ENCODE measurements at regions not wholly inside any gene's neighbourhood (a gene's known extent, or its start where the extent isn't known, plus 50 kb on each side); places are given as distances from the start of the nearest gene placed in this dataset.

GRCh38 chr4:176883108-176883550, 90.4 kb upstream of the VEGFC start:
- Mint-ChIP-seq H3K9me3 (no peaks in the 10 kb centered on the region), H3K4me1 (ENCODE audit: low read depth) (no peaks in the 10 kb centered on the region), H3K27me3 (ENCODE audit: low read depth) (peaks cover 6% of the 10 kb centered on the region), H3K36me3 (ENCODE audit: low read depth) (no peaks in the 10 kb centered on the region), H3K4me3 (no peak overlapping the region), H3K27ac (no peak overlapping the region)
- no peak for DNase-seq (ENCODE audit: low spot score)

DNA sequence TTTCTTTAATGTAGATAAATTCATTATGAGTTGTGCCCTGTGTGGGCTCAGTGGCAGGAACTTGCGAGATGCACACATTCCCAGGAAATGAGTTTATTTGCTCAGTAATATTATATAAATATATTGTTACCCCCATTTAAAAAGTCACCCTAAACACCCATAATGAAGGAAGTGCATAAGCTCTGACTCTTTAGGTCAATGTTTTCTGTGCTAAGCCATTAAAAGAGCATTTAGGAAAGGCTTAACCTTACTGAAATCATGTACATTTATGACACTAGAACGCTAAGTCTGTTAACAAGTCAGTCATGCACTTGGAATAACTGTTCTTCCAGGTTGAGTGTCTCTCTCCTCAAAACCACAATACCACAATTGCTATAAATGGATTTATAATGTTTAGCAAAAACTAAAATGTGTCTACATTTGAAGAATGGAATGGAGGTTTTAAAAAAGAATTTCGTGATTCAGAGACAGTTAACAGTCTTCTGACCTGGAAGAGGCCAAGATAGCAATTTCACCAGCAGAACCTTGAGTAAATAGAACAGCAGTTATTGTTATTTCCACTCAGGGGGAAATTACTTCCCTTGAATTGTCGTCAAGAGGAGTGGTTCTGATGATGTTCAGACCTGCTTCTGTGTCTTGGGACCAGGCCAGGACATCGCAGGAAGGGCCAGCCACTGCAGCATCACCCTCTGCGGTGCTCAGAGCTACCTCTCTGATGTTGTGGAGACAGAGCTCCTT, 91.1 kb upstream of the VEGFC start:
- no peaks in the 10 kb centered on the region for H3K4me1 Mint-ChIP-seq (ENCODE audit: low read depth)
- H3K4me3 Mint-ChIP-seq: no peak overlapping the region
- H3K9me3 Mint-ChIP-seq: no peaks in the 10 kb centered on the region
- DNase-seq (ENCODE audit: low spot score): no peak
- no peaks in the 10 kb centered on the region for H3K36me3 Mint-ChIP-seq (ENCODE audit: low read depth)
- no peak overlapping the region for H3K27ac Mint-ChIP-seq
- H3K27me3 Mint-ChIP-seq (ENCODE audit: low read depth): peaks cover 6% of the 10 kb centered on the region

- H3K4me3 Mint-ChIP-seq: no peak overlapping the region
Observed at GRCh38 chr4:176885224-176885623, 92.5 kb upstream of the VEGFC start.

GRCh38 chr4:176886135-176886534, 93.4 kb upstream of the VEGFC start:
- no peak for DNase-seq (ENCODE audit: low spot score)
- no peaks in the 10 kb centered on the region for H3K36me3 Mint-ChIP-seq (ENCODE audit: low read depth)
- peaks cover 6% of the 10 kb centered on the region for H3K27me3 Mint-ChIP-seq (ENCODE audit: low read depth)
- no peak overlapping the region for H3K4me3 Mint-ChIP-seq
- H3K9me3 Mint-ChIP-seq: no peaks in the 10 kb centered on the region
- H3K27ac Mint-ChIP-seq: no peak overlapping the region
- H3K4me1 Mint-ChIP-seq (ENCODE audit: low read depth): no peaks in the 10 kb centered on the region

More at GRCh38 chr4:176885224-176885623, 92.5 kb upstream of the VEGFC start:
- no peaks in the 10 kb centered on the region for H3K36me3 Mint-ChIP-seq (ENCODE audit: low read depth)
- H3K27me3 Mint-ChIP-seq (ENCODE audit: low read depth): peaks cover 6% of the 10 kb centered on the region
- H3K4me1 Mint-ChIP-seq (ENCODE audit: low read depth): no peaks in the 10 kb centered on the region
- no peak for DNase-seq (ENCODE audit: low spot score)
- no peaks in the 10 kb centered on the region for H3K9me3 Mint-ChIP-seq
- no peak overlapping the region for H3K27ac Mint-ChIP-seq

DNA sequence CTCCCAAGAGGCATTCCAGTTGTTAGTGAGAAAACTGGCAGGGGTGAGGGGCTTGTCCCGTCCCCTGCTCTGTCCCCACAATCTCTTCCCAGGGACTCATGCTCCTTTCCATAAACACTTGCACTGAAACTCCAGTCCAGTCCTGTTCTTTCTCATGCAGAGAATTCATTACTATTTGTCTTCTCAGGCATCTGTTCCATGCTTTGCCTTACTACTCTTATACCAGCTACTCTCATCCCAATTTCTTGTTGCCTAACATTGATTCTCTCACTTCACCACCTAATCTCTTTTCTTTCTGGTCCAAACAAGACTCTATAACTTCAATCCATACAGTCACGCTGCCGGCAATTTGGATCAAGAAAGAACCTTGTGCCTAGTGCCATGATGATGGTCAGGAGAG, 97.1 kb upstream of the VEGFC start:
- Mint-ChIP-seq H3K36me3 (ENCODE audit: low read depth) (no peaks in the 10 kb centered on the region), H3K27me3 (ENCODE audit: low read depth) (peaks cover 10% of the 10 kb centered on the region), H3K4me3 (no peak overlapping the region), H3K27ac (no peak overlapping the region), H3K4me1 (ENCODE audit: low read depth) (no peaks in the 10 kb centered on the region), H3K9me3 (no peaks in the 10 kb centered on the region)
- DNase-seq (ENCODE audit: low spot score): no peak

DNA sequence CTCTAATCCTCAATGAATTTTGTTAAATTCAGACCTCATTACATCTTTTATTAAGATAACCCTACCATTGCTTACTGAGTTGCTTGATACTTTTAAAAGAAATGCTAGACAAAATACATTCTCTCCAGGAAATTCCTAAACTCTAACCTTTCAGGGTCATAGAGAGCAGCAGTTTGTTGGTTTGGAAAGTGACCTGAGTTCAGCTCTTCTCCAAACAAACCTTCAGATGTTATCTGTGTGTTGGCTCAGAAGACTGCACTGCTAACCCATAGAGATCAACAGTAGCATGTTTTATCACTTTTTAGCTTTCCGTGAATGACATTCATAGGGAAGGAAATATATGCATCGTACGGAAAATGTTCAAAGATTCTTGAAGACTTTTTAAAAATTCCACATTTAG, 101.8 kb upstream of the VEGFC start:
- no peaks in the 10 kb centered on the region for H3K4me1 Mint-ChIP-seq (ENCODE audit: low read depth)
- no peak overlapping the region for H3K27ac Mint-ChIP-seq
- peaks cover 18% of the 10 kb centered on the region for H3K27me3 Mint-ChIP-seq (ENCODE audit: low read depth)
- no peak for DNase-seq (ENCODE audit: low spot score)
- H3K36me3 Mint-ChIP-seq (ENCODE audit: low read depth): no peaks in the 10 kb centered on the region
- H3K4me3 Mint-ChIP-seq: no peak overlapping the region
- no peaks in the 10 kb centered on the region for H3K9me3 Mint-ChIP-seq

DNA sequence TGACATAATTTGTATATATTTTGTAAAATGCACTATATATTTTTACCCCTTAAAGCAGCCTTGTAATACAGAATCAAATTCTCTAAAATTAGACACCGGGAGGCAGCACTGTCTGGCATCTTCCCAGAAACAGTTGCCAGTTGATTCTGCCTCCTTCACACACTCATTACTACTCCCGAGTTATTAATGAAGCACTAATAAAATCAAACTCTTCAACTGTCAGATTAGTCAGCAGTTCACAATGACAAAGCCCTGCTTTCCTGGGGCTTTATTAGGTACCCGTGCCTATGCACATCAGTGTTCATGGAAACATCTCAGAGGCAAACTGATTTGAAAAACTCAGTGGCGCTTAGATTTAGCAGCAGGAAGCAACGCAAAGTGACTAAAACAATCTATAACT, 103.5 kb upstream of the VEGFC start:
- Mint-ChIP-seq H3K4me1 (ENCODE audit: low read depth) (no peaks in the 10 kb centered on the region), H3K27me3 (ENCODE audit: low read depth) (peaks cover 18% of the 10 kb centered on the region), H3K27ac (no peak overlapping the region), H3K36me3 (ENCODE audit: low read depth) (no peaks in the 10 kb centered on the region), H3K4me3 (no peak overlapping the region), H3K9me3 (no peaks in the 10 kb centered on the region)
- no peak for DNase-seq (ENCODE audit: low spot score)

DNA sequence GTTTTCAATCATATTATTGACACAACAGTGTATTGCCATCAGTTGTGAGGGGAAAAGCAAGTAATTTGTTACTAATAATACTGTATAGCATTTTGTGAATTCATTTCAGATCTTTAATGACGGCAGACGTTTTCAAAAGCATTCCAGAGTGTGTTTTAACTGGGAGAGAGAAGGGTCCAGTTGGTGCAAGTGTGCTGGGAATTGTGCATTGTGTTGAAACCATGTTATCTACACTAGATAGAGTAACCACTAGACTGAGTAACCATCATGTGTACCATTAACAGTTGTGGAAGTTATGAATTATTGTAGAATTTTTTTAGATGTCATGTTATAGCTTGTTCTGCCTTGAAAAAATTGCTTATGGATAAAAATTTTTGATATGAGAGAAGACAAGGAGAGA, 104.5 kb upstream of the VEGFC start:
- H3K27ac Mint-ChIP-seq: no peak overlapping the region
- H3K9me3 Mint-ChIP-seq: no peaks in the 10 kb centered on the region
- no peak overlapping the region for H3K4me3 Mint-ChIP-seq
- peaks cover 18% of the 10 kb centered on the region for H3K27me3 Mint-ChIP-seq (ENCODE audit: low read depth)
- DNase-seq (ENCODE audit: low spot score): no peak
- no peaks in the 10 kb centered on the region for H3K36me3 Mint-ChIP-seq (ENCODE audit: low read depth)
- peaks cover under 1% of the 10 kb centered on the region for H3K4me1 Mint-ChIP-seq (ENCODE audit: low read depth)

DNA sequence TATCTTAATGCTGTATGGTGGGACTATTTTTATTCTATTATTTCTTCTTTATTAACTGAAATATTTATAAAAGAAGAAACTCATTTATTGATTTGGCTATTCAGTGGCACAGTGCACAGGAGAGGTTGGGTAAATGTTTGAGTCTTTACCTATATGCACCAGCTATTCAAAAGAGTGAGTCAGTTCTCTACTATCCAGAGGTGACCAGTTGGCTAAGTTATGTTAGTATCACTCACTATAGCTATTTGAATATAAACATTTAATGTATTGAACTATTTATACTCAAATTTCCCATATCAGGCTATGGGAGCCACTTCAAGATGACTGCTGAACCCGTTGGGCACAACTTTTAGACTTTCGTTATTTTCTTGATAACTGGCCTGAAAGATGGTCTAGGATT, 106.1 kb upstream of the VEGFC start:
- H3K4me3 Mint-ChIP-seq: no peak overlapping the region
- no peak overlapping the region for H3K27ac Mint-ChIP-seq
- H3K4me1 Mint-ChIP-seq (ENCODE audit: low read depth): peaks cover 13% of the 10 kb centered on the region
- H3K9me3 Mint-ChIP-seq: no peaks in the 10 kb centered on the region
- no peak for DNase-seq (ENCODE audit: low spot score)
- H3K27me3 Mint-ChIP-seq (ENCODE audit: low read depth): peaks cover 18% of the 10 kb centered on the region
- no peaks in the 10 kb centered on the region for H3K36me3 Mint-ChIP-seq (ENCODE audit: low read depth)

DNA sequence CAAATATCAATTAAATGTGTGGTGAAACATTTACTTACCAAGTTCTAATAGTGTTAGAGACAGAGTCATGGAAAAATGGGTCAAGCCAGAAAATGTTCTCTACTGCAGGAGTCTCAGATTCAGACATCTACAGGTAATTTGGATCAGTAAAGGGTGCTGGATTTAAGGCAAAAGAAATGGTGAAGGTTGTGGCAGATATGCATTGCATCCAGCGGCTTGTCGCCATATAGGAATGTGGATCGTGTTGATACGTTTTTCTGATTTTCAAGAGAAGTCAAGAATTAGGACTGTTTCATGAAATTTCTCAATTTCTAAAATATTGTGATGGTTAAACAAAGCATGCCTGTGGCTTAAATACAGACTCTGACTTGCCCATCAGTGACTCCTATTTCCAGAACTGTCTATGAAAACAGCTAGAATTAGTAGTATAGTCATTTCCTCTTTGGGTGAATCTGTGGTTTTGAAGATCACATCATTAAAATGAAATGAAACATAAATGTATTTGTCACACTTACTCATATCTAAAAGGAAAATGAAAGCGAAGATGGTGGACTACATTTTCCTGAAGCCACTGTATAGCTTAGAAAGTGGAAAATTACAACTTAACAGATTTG, 110.1 kb upstream of the VEGFC start:
- Mint-ChIP-seq H3K4me1 (ENCODE audit: low read depth) (peaks cover 13% of the 10 kb centered on the region), H3K27me3 (ENCODE audit: low read depth) (peaks cover 9% of the 10 kb centered on the region), H3K27ac (peak overlapping the region; percentile 65), H3K36me3 (ENCODE audit: low read depth) (no peaks in the 10 kb centered on the region), H3K9me3 (no peaks in the 10 kb centered on the region), H3K4me3 (peak overlapping the region; percentile 41)
- no peak for DNase-seq (ENCODE audit: low spot score)

- Mint-ChIP-seq H3K36me3 (ENCODE audit: low read depth) (no peaks in the 10 kb centered on the region), H3K4me3 (no peak overlapping the region), H3K27ac (no peak overlapping the region), H3K27me3 (ENCODE audit: low read depth) (peaks cover 3% of the 10 kb centered on the region), H3K9me3 (no peaks in the 10 kb centered on the region), H3K4me1 (ENCODE audit: low read depth) (peaks cover 13% of the 10 kb centered on the region)
- DNase-seq (ENCODE audit: low spot score): no peak
Observed at GRCh38 chr4:176906709-176907108, 114.0 kb upstream of the VEGFC start.

GRCh38 chr4:176910646-176911045, 117.9 kb upstream of the VEGFC start:
- no peak for DNase-seq (ENCODE audit: low spot score)
- H3K4me1 Mint-ChIP-seq (ENCODE audit: low read depth): no peaks in the 10 kb centered on the region
- no peaks in the 10 kb centered on the region for H3K36me3 Mint-ChIP-seq (ENCODE audit: low read depth)
- H3K27me3 Mint-ChIP-seq (ENCODE audit: low read depth): peaks cover 3% of the 10 kb centered on the region
- H3K4me3 Mint-ChIP-seq: no peak overlapping the region
- H3K9me3 Mint-ChIP-seq: peaks cover 19% of the 10 kb centered on the region
- no peak overlapping the region for H3K27ac Mint-ChIP-seq

GRCh38 chr4:176919631-176920030, 126.9 kb upstream of the VEGFC start:
- Mint-ChIP-seq H3K27me3 (ENCODE audit: low read depth) (no peaks in the 10 kb centered on the region), H3K4me1 (ENCODE audit: low read depth) (no peaks in the 10 kb centered on the region), H3K4me3 (no peak overlapping the region), H3K36me3 (ENCODE audit: low read depth) (no peaks in the 10 kb centered on the region), H3K9me3 (peaks cover 10% of the 10 kb centered on the region), H3K27ac (no peak overlapping the region)
- DNase-seq (ENCODE audit: low spot score): no peak

DNA sequence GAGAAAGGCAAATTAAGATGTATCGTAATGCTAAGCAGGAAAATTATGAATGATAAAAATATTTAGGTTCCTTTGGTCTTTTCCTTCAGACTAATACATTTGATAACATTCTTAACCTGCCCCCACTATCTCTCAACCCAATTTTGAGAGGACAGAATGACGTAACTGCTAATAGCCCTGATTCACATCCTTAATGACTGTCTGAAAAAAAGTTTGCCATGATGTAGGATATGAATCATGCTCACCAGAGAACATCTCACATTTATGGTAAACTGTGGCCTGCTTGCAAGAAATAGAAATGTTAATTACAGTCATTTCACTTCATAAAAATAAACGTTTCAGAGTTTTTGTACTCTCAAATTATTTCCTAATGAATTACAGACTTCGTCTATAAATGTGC, 128.0 kb upstream of the VEGFC start:
- Mint-ChIP-seq H3K27me3 (ENCODE audit: low read depth) (no peaks in the 10 kb centered on the region), H3K4me3 (no peak overlapping the region), H3K27ac (no peak overlapping the region), H3K9me3 (peaks cover 4% of the 10 kb centered on the region), H3K4me1 (ENCODE audit: low read depth) (no peaks in the 10 kb centered on the region), H3K36me3 (ENCODE audit: low read depth) (no peaks in the 10 kb centered on the region)
- no peak for DNase-seq (ENCODE audit: low spot score)

GRCh38 chr4:176921256-176921655, 128.5 kb upstream of the VEGFC start:
- Mint-ChIP-seq H3K36me3 (ENCODE audit: low read depth) (no peaks in the 10 kb centered on the region), H3K27ac (no peak overlapping the region), H3K4me3 (no peak overlapping the region), H3K27me3 (ENCODE audit: low read depth) (no peaks in the 10 kb centered on the region), H3K9me3 (no peaks in the 10 kb centered on the region), H3K4me1 (ENCODE audit: low read depth) (no peaks in the 10 kb centered on the region)
- no peak for DNase-seq (ENCODE audit: low spot score)
